Body of pancreas (tissue), 4 donors: ENCODE measurements at regions not wholly inside any gene's neighbourhood (a gene's known extent, or its start where the extent isn't known, plus 50 kb on each side); places are given as distances from the start of the nearest gene placed in this dataset.

Source experiments
- ATAC-seq: fragments of 150-250 bp; one replicate; pipeline ENCODE4 v1.9.1; 2016
- DNase-seq, 4 donors: peaks; one replicate each; pipeline ENCODE4 v3.0.0-alpha.2; 2019
- H3K27ac ChIP-seq, 4 donors: fragments of 200-600 bp; sonication (generic); 1 replicate in 3 of 4; 2 replicates in 1 of 4; pipeline versions ENCODE4 v1.5.1 to v1.6.1; 2016 to 2019; ENCODE audit warnings: mild to moderate bottlenecking in 1 of 4, mixed read lengths in 1 of 4, moderate library complexity in 1 of 4
- H3K27me3 ChIP-seq, 2 donors: fragments of 200-600 bp; sonication (generic); one replicate each; pipeline ENCODE4 v1.6.0; 2016; ENCODE audit warnings: mild to moderate bottlenecking in 1 of 2
- H3K36me3 ChIP-seq, 2 donors: fragments of 200-600 bp; sonication (generic); replicated peaks in 1 of 2; 2 replicates each; pipeline ENCODE4 v1.5.1; 2016; ENCODE audit warnings: low read depth in 2 of 2; ENCODE audit not compliant: insufficient read depth in 1 of 2
- H3K4me1 ChIP-seq: fragments of 200-600 bp; sonication (generic); one replicate; pipeline ENCODE4 v1.6.0; 2016
- H3K4me3 ChIP-seq, 2 donors: fragments of 200-600 bp; sonication (generic); 1 replicate in 1 of 2; 2 replicates in 1 of 2; pipeline ENCODE4 v1.5.1; 2016 to 2019
- H3K9me3 ChIP-seq, 3 donors: fragments of 200-600 bp; sonication (generic); 1 replicate in 2 of 3; 2 replicates in 1 of 3; pipeline ENCODE4 v1.5.1; 2016
- POLR2A ChIP-seq, 3 donors: fragments of 450-650 bp; IDR thresholded peaks; one replicate each; pipeline ENCODE4 v1.6.1; 2016; ENCODE audit warnings: antibody characterized with exemption in 3 of 3, mild to moderate bottlenecking in 2 of 3
- WGBS, 2 donors: methylation state at CpG; one replicate each; pipeline ENCODE4 v1.1.5; 2017; 5-methylcytosine and 5-hydroxymethylcytosine counted together
- intact Hi-C: fragments of 100-400 bp; cut with DNase I; formaldehyde crosslinking; loops from one replicate; pipeline ENCODE4 v1.15.1; 2023
- TF ChIP-seq, protein P1 (sequence below), 7 experiments: fragments of 450-650 bp in 4 of 7; fragments of 200-600 bp in 3 of 7; sonication (generic) in 3 of 7; IDR thresholded peaks; one replicate each; pipeline ENCODE4 v1.5.1; 2016 to 2019; ENCODE audit warnings: antibody characterized with exemption in 7 of 7

DNA sequence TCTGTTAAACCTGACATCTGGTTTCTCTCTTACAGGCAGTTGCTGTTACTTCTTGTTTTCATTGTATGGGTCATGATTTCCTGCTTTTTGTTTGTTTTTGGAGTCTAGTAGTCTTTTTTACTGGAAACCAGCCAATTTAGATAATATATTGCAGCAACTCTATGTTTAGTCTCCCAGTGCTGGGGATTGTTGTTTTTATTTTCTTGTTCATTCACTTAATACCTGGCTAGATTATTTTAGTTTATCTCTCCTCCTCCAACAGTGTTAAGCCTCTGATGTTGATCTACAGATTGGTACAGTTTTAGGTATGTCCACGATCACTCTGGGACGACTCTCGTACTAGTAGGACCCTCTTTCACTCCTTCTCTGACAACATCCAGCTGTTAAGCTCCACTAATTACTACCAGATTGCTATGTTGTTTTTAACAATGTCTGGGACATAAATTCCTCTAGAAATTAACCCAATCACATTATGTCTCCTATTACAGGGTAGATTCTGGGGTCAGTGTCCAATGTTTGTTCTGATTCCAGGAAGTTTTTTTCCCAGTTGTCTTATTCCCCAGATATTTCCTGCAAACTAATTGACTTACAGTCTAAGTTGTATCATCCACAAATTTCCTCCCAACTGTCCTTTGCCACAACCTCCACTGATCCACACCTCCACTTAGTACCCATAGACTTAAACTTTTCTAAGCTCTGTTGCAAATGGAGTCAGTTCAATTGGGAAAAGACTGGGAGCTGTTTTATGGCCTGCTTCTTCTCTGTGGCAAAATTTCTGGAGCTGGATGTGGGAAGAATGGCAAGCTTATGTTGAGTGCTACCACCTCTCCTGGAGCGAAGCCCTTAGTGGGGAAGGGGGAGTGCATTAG, 1280.6 kb upstream of the CNTN5 start:
- 83 to 85% methylated on average over 4 of the region's 4 CpGs for WGBS, 2 donors
- H3K4me1 ChIP-seq = no peaks in the 10 kb centered on the region
- DNase-seq (no peak), ATAC-seq (no peak)
- no peak overlapping the region for H3K4me3 ChIP-seq
- no peak overlapping the region for H3K27ac ChIP-seq
- H3K27me3 ChIP-seq = no peaks in the 10 kb centered on the region
- intact Hi-C loops = no loop called here
- no peaks in the 10 kb centered on the region for H3K9me3 ChIP-seq
- H3K36me3 ChIP-seq = no peaks in the 10 kb centered on the region
- TF ChIP-seq POLR2A (IDR thresholded peaks at IDR 0.05) = no peak
- TF ChIP-seq, protein P1, sequence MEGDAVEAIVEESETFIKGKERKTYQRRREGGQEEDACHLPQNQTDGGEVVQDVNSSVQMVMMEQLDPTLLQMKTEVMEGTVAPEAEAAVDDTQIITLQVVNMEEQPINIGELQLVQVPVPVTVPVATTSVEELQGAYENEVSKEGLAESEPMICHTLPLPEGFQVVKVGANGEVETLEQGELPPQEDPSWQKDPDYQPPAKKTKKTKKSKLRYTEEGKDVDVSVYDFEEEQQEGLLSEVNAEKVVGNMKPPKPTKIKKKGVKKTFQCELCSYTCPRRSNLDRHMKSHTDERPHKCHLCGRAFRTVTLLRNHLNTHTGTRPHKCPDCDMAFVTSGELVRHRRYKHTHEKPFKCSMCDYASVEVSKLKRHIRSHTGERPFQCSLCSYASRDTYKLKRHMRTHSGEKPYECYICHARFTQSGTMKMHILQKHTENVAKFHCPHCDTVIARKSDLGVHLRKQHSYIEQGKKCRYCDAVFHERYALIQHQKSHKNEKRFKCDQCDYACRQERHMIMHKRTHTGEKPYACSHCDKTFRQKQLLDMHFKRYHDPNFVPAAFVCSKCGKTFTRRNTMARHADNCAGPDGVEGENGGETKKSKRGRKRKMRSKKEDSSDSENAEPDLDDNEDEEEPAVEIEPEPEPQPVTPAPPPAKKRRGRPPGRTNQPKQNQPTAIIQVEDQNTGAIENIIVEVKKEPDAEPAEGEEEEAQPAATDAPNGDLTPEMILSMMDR (IDR thresholded peaks at IDR 0.05) = no peak

DNA sequence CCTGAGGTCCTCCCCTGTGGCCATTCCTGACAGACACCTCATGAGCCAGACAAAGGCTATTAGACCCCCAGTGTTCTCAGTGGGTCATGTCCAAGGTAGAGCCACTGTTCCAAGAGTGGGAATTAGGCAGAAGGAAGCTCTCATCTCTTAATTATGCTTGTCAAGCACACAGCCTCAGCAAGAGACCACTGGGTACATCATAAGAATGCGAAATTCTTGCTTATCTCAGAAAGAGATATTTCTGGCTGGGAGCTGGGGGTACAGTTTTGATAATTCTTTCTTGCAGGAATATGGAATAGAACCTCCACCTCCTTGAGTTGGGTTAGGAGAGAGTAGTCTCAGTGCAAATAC, 1280.0 kb upstream of the CNTN5 start:
- no peak overlapping the region for H3K27ac ChIP-seq
- H3K4me3 ChIP-seq = no peak overlapping the region
- no peaks in the 10 kb centered on the region for H3K36me3 ChIP-seq
- H3K27me3 ChIP-seq = no peaks in the 10 kb centered on the region
- ATAC-seq (no peak), DNase-seq (no peak)
- intact Hi-C loops = no loop called here
- no peaks in the 10 kb centered on the region for H3K9me3 ChIP-seq
- 76 to 78% methylated on average over 1 of the region's 1 CpG for WGBS, 2 donors
- no peaks in the 10 kb centered on the region for H3K4me1 ChIP-seq
- TF ChIP-seq POLR2A (IDR thresholded peaks at IDR 0.05) = no peak

DNA sequence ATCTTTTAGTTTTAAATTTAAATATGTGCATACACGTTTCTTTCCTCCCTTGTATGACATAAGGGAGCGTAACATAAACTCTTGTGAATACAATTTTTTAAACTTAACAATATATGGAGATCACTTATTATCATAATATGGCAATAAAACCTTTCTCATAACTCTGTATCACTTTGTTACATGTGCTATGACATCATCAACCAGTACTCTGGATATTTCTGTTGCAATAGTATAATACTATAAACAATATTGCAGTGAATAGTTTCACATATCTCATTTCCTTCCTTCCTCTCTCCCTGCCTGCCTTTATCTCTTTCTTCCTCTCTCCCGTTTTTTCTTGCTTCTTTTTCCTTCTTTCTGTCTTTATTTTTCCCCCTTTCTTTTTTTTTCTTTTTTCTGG, 1278.0 kb upstream of the CNTN5 start:
- TF ChIP-seq, protein P1 (IDR thresholded peaks at IDR 0.05) = no peak
- no peak for TF ChIP-seq POLR2A (IDR thresholded peaks at IDR 0.05)
- no peaks in the 10 kb centered on the region for H3K36me3 ChIP-seq
- no peaks in the 10 kb centered on the region for H3K4me1 ChIP-seq
- 38 to 52% methylated on average over 3 of the region's 3 CpGs for WGBS, 2 donors
- no peak for ATAC-seq
- H3K9me3 ChIP-seq = no peaks in the 10 kb centered on the region
- H3K4me3 ChIP-seq = no peak overlapping the region
- no peak for DNase-seq
- H3K27ac ChIP-seq = no peak overlapping the region
- H3K27me3 ChIP-seq = no peaks in the 10 kb centered on the region
- intact Hi-C loops = no loop called here

DNA sequence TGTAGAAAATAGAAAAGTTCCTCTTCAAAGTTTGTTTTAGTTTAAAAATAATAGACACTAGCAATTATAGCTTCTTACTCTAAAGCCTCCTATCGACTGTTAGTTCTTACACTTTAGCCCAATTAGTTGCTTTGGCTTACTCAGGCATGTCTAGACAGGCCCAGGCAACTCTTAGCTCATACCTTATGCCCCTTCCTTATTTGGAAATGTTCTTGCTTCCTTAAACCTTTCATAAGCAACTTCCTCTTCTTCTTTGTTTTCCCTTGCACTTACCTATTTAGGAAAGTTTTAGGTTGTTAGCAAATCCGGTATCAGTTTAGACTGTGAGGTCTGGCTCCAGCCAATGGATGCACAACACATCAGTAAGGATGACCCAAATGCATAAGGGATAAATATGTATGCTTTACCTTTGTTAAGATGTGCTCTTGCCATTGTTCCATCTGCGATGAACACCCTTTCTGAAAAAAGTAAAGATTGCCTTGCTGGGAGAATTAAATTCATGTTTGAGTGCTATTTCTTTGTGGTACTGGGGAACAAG, 1277.5 kb upstream of the CNTN5 start:
- Histone ChIP-seq H3K27ac (no peak overlapping the region), H3K36me3 (no peaks in the 10 kb centered on the region)
- TF ChIP-seq, protein P1 (IDR thresholded peaks at IDR 0.05) = no peak
- TF ChIP-seq POLR2A (IDR thresholded peaks at IDR 0.05) = no peak

DNA sequence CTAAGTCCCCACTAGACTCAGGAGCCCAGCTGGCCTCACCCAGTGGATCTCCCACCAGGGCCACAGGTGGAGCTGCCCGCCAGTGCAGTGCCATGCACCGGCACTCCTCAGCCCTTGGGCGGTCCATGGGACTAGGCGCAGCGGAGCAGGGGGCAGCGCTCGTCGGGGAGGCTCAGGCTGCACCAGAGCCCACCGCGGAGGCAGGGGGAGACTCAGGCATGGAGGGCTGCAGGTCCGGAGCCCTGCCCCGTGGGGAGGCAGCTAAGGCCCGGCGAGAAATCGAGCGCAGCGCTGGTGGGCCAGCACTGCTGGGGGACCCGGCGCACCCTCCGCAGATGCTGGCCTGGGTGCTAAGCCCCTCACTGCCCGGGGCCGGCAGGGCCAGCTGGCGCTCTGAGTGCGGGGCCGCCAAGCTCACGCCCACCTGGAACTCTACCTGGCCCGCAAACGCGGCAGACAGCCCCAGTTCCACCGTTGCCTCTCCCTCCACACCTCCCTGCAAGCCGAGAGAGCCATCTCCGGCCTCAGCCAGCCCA, 1275.2 kb upstream of the CNTN5 start:
- H3K36me3 ChIP-seq = no peaks in the 10 kb centered on the region
- H3K27ac ChIP-seq = no peak overlapping the region
- WGBS, 2 donors = 78 to 86% methylated on average over 7 to 32 of the region's 32 CpGs
- no peaks in the 10 kb centered on the region for H3K9me3 ChIP-seq
- intact Hi-C loops = no loop called here
- no peaks in the 10 kb centered on the region for H3K27me3 ChIP-seq
- ATAC-seq = no peak
- H3K4me3 ChIP-seq = no peak overlapping the region
- no peak for DNase-seq
- TF ChIP-seq POLR2A (IDR thresholded peaks at IDR 0.05) = no peak
- TF ChIP-seq, protein P1 (IDR thresholded peaks at IDR 0.05) = no peak
- no peaks in the 10 kb centered on the region for H3K4me1 ChIP-seq

More for the DNA sequence above, 1277.5 kb upstream of the CNTN5 start:
- Histone ChIP-seq H3K27me3 (no peaks in the 10 kb centered on the region), H3K4me3 (no peak overlapping the region), H3K4me1 (no peaks in the 10 kb centered on the region), H3K9me3 (no peaks in the 10 kb centered on the region)
- no peak for DNase-seq
- intact Hi-C loops = no loop called here
- WGBS, 2 donors = 63 to 68% methylated on average over 3 of the region's 3 CpGs
- no peak for ATAC-seq
